ENCODE measurements at regions not wholly inside any gene's neighbourhood (a gene's known extent, or its start where the extent isn't known, plus 50 kb on each side); places are given as distances from the start of the nearest gene placed in this dataset.

- TF ChIP-seq CTCF (IDR thresholded peaks at IDR 0.05; ENCODE audit: low read depth, low read length, poor library complexity, severe bottlenecking), result no peak
- no peak for TF ChIP-seq EZH2phosphoT487 (IDR thresholded peaks at IDR 0.05; ENCODE audit: borderline replicate concordance, low read length)
These were observed 272.8 kb downstream of the MAFB start for GRCh38 chr20:40416274-40416673.

GRCh38 chr20:40414843-40415615 lies 274.0 kb downstream of the MAFB start:
- no peaks in the 10 kb centered on the region for H3K4me1 ChIP-seq (ENCODE audit: control insufficient read depth, low read length)
- no peak overlapping the region for H3K4me3 ChIP-seq (ENCODE audit: low read length)
- no peaks in the 10 kb centered on the region for H3K79me2 ChIP-seq (ENCODE audit: control insufficient read depth, low read length)
- no peak overlapping the region for H3K4me2 ChIP-seq (ENCODE audit: low read length)
- H3K9me3 ChIP-seq (ENCODE audit: control insufficient read depth, insufficient read depth, low read length), result no peaks in the 10 kb centered on the region
- no peaks in the 10 kb centered on the region for H4K20me1 ChIP-seq (ENCODE audit: control insufficient read depth, insufficient read depth, low read depth, low read length)
- TF ChIP-seq CTCF (IDR thresholded peaks at IDR 0.05; ENCODE audit: low read depth, low read length, poor library complexity, severe bottlenecking) (no peak), EZH2phosphoT487 (IDR thresholded peaks at IDR 0.05; ENCODE audit: borderline replicate concordance, low read length) (no peak)
- H3K27me3 ChIP-seq (ENCODE audit: control insufficient read depth, low read length), result no peaks in the 10 kb centered on the region
- no peaks in the 10 kb centered on the region for H3K9me2 ChIP-seq (replicated peaks; ENCODE audit: control insufficient read depth, low read length)
- H3K27ac ChIP-seq (ENCODE audit: low read depth, low read length), result no peak overlapping the region
- no peaks in the 10 kb centered on the region for H3K36me3 ChIP-seq (ENCODE audit: control insufficient read depth, low read length)
- no peaks in the 10 kb centered on the region for H3F3A ChIP-seq (ENCODE audit: control insufficient read depth, insufficient read depth)

More at GRCh38 chr20:40416274-40416673, 272.8 kb downstream of the MAFB start:
- Histone ChIP-seq H3K9me2 (replicated peaks; ENCODE audit: control insufficient read depth, low read length) (no peaks in the 10 kb centered on the region), H3K36me3 (ENCODE audit: control insufficient read depth, low read length) (no peaks in the 10 kb centered on the region), H3K27ac (ENCODE audit: low read depth, low read length) (no peak overlapping the region), H3K27me3 (ENCODE audit: control insufficient read depth, low read length) (no peaks in the 10 kb centered on the region), H3K9me3 (ENCODE audit: control insufficient read depth, insufficient read depth, low read length) (no peaks in the 10 kb centered on the region), H3K4me1 (ENCODE audit: control insufficient read depth, low read length) (no peaks in the 10 kb centered on the region), H3K79me2 (ENCODE audit: control insufficient read depth, low read length) (no peaks in the 10 kb centered on the region), H4K20me1 (ENCODE audit: control insufficient read depth, insufficient read depth, low read depth, low read length) (no peaks in the 10 kb centered on the region), H3F3A (ENCODE audit: control insufficient read depth, insufficient read depth) (no peaks in the 10 kb centered on the region), H3K4me3 (ENCODE audit: low read length) (no peak overlapping the region), H3K4me2 (ENCODE audit: low read length) (no peak overlapping the region)

- H3K4me2 ChIP-seq (ENCODE audit: low read length), result no peak overlapping the region
- TF ChIP-seq CTCF (IDR thresholded peaks at IDR 0.05; ENCODE audit: low read depth, low read length, poor library complexity, severe bottlenecking) (no peak), EZH2phosphoT487 (IDR thresholded peaks at IDR 0.05; ENCODE audit: borderline replicate concordance, low read length) (no peak)
- no peaks in the 10 kb centered on the region for H3K27me3 ChIP-seq (ENCODE audit: control insufficient read depth, low read length)
- no peaks in the 10 kb centered on the region for H3K9me2 ChIP-seq (replicated peaks; ENCODE audit: control insufficient read depth, low read length)
- H3K27ac ChIP-seq (ENCODE audit: low read depth, low read length), result no peak overlapping the region
- no peaks in the 10 kb centered on the region for H3F3A ChIP-seq (ENCODE audit: control insufficient read depth, insufficient read depth)
- H3K4me1 ChIP-seq (ENCODE audit: control insufficient read depth, low read length), result no peaks in the 10 kb centered on the region
- no peaks in the 10 kb centered on the region for H3K79me2 ChIP-seq (ENCODE audit: control insufficient read depth, low read length)
- no peak overlapping the region for H3K4me3 ChIP-seq (ENCODE audit: low read length)
- H4K20me1 ChIP-seq (ENCODE audit: control insufficient read depth, insufficient read depth, low read depth, low read length), result no peaks in the 10 kb centered on the region
- H3K36me3 ChIP-seq (ENCODE audit: control insufficient read depth, low read length), result no peaks in the 10 kb centered on the region
- H3K9me3 ChIP-seq (ENCODE audit: control insufficient read depth, insufficient read depth, low read length), result no peaks in the 10 kb centered on the region
These were observed 279.0 kb downstream of the MAFB start for GRCh38 chr20:40410028-40410427.

Data from DOHH2 (cell line).